ENCODE measurements at regions not wholly inside any gene's neighbourhood (a gene's known extent, or its start where the extent isn't known, plus 50 kb on each side); places are given as distances from the start of the nearest gene placed in this dataset.

DNA sequence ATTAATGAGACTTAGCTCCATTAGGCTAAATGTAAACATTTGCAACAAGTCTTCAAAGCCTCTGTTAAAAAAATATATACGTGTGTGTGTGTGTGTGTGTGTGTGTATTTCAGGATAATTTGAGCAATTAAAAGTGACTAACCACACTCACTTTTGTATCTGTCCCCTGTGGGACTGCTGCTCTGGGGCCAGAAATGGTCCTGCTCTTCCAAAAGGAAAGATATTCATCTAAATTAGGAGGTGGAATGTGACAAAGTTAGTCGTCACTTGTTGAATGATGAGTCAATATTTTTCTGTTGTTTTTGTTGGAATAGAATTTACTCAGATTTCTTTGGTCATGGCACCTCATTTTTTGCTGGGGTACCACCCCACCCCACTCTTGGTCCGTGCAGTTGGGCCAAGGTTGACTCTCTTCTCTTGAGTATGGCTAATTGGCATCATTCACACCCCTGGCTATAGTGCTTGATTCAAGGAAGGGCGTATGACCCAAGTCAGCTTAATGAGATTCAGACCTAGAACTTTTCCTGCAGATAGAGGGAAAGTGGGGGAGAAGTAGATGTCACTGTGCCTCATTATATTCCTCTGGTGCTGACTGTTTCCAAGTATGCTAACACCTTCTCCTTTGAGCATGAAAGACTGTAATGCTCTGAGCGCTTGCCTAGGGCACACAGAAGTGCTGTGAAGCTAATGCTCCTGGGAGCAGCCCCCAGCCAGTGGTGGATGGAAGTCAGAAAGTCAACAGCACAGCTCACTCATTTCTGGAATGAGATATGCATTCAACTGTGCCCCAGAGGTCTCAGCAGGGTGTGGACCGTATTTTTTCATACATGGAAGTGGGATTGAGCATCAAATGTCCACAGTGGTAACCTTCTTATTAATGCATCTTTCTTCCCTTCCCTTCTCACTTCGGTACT lies 577.0 kb upstream of the TBX3 start:
- WGBS, 3 donors = 77 to 79% (median 77%) methylated on average over 7 of the region's 7 CpGs

DNA sequence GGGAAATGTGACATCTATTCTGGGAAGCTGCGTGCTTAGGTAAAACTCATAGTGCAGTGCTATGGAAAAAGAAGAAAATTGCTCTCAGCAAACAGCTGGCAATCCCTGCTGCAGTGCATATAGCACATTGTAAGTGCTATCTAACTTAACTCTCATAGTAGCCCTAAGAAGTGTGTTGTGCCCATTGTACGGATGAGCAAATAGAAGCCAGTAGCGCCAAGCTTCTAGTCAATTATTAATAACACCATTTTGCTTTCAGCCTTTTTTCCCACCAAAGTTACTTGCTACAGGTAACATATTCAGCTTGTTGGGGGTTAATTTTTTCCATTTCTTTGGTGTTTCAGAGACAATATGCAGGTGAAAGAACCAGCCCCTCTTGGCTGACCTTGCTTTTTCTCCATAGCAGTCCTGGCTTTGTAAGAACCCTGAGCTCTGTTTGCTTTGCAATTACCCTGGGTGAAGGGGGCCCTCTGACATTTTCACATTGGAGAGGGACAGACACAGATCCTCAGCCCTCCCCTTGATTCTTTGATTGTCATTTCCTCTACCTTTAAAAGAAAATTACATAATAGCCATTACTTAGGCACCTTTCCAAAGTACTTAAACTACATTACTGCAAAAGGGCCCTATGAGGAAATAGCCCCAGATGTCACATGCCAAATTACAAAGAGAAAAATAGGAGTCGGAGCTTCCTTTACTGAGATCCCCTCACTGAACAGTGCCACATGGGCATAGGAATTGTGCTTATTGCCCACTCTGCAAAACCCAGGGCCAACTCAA lies 576.2 kb upstream of the TBX3 start:
- intact Hi-C loops (cut with DNase I) = no loop called here
- H3K27me3 ChIP-seq (ENCODE audit: insufficient read depth in 3 of 3, low read length in 2 of 3) = no peaks in the 10 kb centered on the region
- no peak overlapping the region for H3K4me3 ChIP-seq
- ATAC-seq (no peak), DNase-seq (no peak)
- TF ChIP-seq, protein P1, sequence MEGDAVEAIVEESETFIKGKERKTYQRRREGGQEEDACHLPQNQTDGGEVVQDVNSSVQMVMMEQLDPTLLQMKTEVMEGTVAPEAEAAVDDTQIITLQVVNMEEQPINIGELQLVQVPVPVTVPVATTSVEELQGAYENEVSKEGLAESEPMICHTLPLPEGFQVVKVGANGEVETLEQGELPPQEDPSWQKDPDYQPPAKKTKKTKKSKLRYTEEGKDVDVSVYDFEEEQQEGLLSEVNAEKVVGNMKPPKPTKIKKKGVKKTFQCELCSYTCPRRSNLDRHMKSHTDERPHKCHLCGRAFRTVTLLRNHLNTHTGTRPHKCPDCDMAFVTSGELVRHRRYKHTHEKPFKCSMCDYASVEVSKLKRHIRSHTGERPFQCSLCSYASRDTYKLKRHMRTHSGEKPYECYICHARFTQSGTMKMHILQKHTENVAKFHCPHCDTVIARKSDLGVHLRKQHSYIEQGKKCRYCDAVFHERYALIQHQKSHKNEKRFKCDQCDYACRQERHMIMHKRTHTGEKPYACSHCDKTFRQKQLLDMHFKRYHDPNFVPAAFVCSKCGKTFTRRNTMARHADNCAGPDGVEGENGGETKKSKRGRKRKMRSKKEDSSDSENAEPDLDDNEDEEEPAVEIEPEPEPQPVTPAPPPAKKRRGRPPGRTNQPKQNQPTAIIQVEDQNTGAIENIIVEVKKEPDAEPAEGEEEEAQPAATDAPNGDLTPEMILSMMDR (IDR thresholded peaks at IDR 0.05) = no peak
- no peaks in the 10 kb centered on the region for H3K36me3 ChIP-seq (ENCODE audit: insufficient read depth in 1 of 2, low read depth in 1 of 2)
- H3K4me1 ChIP-seq = no peaks in the 10 kb centered on the region
- 94 to 97% (median 95%) methylated on average over 4 of the region's 4 CpGs for WGBS, 3 donors
- no peak overlapping the region for H3K27ac ChIP-seq
- no peaks in the 10 kb centered on the region for H3K9me3 ChIP-seq

More for the DNA sequence above, 577.0 kb upstream of the TBX3 start:
- Histone ChIP-seq H3K27me3 (ENCODE audit: insufficient read depth in 3 of 3, low read length in 2 of 3) (no peaks in the 10 kb centered on the region), H3K9me3 (no peaks in the 10 kb centered on the region), H3K4me1 (no peaks in the 10 kb centered on the region), H3K27ac (no peak overlapping the region), H3K36me3 (ENCODE audit: insufficient read depth in 1 of 2, low read depth in 1 of 2) (no peaks in the 10 kb centered on the region), H3K4me3 (no peak overlapping the region)
- no peak for ATAC-seq
- no peak for DNase-seq
- intact Hi-C loops (cut with DNase I) = no loop called here
- TF ChIP-seq, protein P1 (IDR thresholded peaks at IDR 0.05) = no peak

DNA sequence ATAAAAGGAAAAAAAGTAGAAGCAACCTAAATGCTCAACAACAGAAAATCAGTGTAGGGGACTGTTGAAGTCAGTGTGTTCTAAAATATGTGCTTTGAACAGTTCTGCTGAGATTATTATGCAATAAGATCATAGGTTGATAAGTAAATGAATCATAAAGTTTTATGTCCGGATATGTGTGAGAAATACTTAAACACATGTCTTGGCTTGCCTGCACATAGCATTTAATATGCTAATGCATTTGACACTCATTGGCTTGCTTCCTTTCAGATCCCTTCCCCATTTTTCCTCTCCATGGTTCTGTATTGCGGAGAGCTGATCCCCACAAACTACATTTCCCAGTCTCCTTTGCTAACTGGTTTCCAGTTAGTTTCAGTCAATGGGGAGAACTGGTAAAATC lies 573.8 kb upstream of the TBX3 start:
- no peaks in the 10 kb centered on the region for H3K9me3 ChIP-seq
- no peak for ATAC-seq
- TF ChIP-seq, protein P1 (IDR thresholded peaks at IDR 0.05) = no peak
- intact Hi-C loops (cut with DNase I) = no loop called here
- no peak overlapping the region for H3K27ac ChIP-seq
- H3K36me3 ChIP-seq (ENCODE audit: insufficient read depth in 1 of 2, low read depth in 1 of 2) = no peaks in the 10 kb centered on the region
- no peak for DNase-seq
- no peaks in the 10 kb centered on the region for H3K4me1 ChIP-seq
- no peak overlapping the region for H3K4me3 ChIP-seq
- H3K27me3 ChIP-seq (ENCODE audit: insufficient read depth in 3 of 3, low read length in 2 of 3) = no peaks in the 10 kb centered on the region
- WGBS, 3 donors = 83 to 90% (median 85%) methylated on average over 2 of the region's 2 CpGs

DNA sequence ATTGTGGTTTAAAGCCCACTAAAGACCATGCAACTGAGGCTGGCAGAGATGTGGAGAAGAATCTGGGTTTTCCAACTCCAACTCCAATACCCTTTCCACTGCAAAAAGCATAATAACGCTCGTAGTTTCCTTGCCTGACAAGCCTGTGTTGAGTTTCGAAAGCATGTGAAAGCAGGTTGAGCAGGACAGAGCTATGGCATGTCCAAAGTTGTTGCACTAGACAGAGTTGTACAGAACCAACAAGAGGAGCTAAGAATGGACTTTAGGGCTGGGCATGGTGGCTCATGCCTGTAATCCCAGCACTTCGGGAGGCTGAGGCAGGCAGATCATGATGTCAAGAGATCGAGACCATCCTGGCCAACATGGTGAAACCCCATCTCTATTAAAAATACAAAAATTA lies 572.0 kb upstream of the TBX3 start:
- Histone ChIP-seq H3K27ac (no peak overlapping the region), H3K4me3 (no peak overlapping the region), H3K27me3 (ENCODE audit: insufficient read depth in 3 of 3, low read length in 2 of 3) (no peaks in the 10 kb centered on the region), H3K36me3 (ENCODE audit: insufficient read depth in 1 of 2, low read depth in 1 of 2) (no peaks in the 10 kb centered on the region), H3K9me3 (no peaks in the 10 kb centered on the region), H3K4me1 (no peaks in the 10 kb centered on the region)
- TF ChIP-seq, protein P1 (IDR thresholded peaks at IDR 0.05) = no peak
- intact Hi-C loops (cut with DNase I) = no loop called here
- DNase-seq (no peak), ATAC-seq (no peak)
- 83 to 86% (median 85%) methylated on average over 5 of the region's 5 CpGs for WGBS, 3 donors

All from psoas muscle (tissue), 7 donors.